ENCODE measurements at regions not wholly inside any gene's neighbourhood (a gene's known extent, or its start where the extent isn't known, plus 50 kb on each side); places are given as distances from the start of the nearest gene placed in this dataset.
"Not testable (repeated sequence)": the region's sequence is repeated elsewhere in the genome, so short reads cannot be mapped to it uniquely, and the experiment has no call there.

- TF ChIP-seq POLR2A, CTCF (IDR thresholded peaks at IDR 0.05): not testable (repeated sequence)
Measured at GRCh38 chr7:56910973-56911372, 221.3 kb downstream of the ZNF479 start.
